Liver (tissue), 8 donors: ENCODE measurements at regions not wholly inside any gene's neighbourhood (a gene's known extent, or its start where the extent isn't known, plus 50 kb on each side); places are given as distances from the start of the nearest gene placed in this dataset.
"Not testable (repeated sequence)": the region's sequence is repeated elsewhere in the genome, so short reads cannot be mapped to it uniquely, and the experiment has no call there.

ENCODE experiments used
- DNase-seq: peaks from one replicate; pipeline ENCODE4 v3.0.0-alpha.2; 2017; ENCODE audit warnings: low spot score
- H3K27ac ChIP-seq, 2 donors: one replicate each; pipeline ENCODE4 v1.7.0; 2013; ENCODE audit warnings: inconsistent platforms in 2 of 2, low read length in 2 of 2, control low read depth in 1 of 2, low read depth in 1 of 2, mild to moderate bottlenecking in 1 of 2
- H3K27me3 ChIP-seq, 4 donors: one replicate each; pipeline versions ENCODE4 v1.6.1 to v1.7.0; 2013; ENCODE audit warnings: low read length in 3 of 4, inconsistent platforms in 1 of 4, mild to moderate bottlenecking in 1 of 4, moderate library complexity in 1 of 4; ENCODE audit not compliant: control insufficient read depth in 4 of 4, insufficient read depth in 4 of 4
- H3K36me3 ChIP-seq, 4 donors: one replicate each; pipeline versions ENCODE4 v1.6.1 to v1.7.0; 2013; ENCODE audit warnings: low read length in 3 of 4, mild to moderate bottlenecking in 3 of 4, low read depth in 1 of 4, moderate library complexity in 1 of 4; ENCODE audit not compliant: control insufficient read depth in 4 of 4, insufficient read depth in 3 of 4
- H3K4me1 ChIP-seq, 4 donors: one replicate each; pipeline versions ENCODE4 v1.6.1 to v1.7.0; 2013; ENCODE audit warnings: low read length in 3 of 4, mild to moderate bottlenecking in 3 of 4, moderate library complexity in 1 of 4; ENCODE audit not compliant: control insufficient read depth in 4 of 4, insufficient read depth in 4 of 4
- H3K4me3 ChIP-seq, 3 donors: one replicate each; pipeline versions ENCODE4 v1.6.1 to v1.7.0; 2013; ENCODE audit warnings: low read length in 3 of 3, control low read depth in 1 of 3, low read depth in 1 of 3, mild to moderate bottlenecking in 1 of 3
- H3K9ac ChIP-seq, 2 donors: one replicate each; pipeline ENCODE4 v1.7.0; 2013; ENCODE audit warnings: low read length in 2 of 2, mild to moderate bottlenecking in 2 of 2, moderate library complexity in 2 of 2, control low read depth in 1 of 2, low read depth in 1 of 2
- H3K9me3 ChIP-seq, 4 donors: one replicate each; pipeline versions ENCODE4 v1.6.1 to v1.7.0; 2013; ENCODE audit warnings: low read length in 3 of 4; ENCODE audit not compliant: control insufficient read depth in 4 of 4
- ATF3 ChIP-seq: IDR thresholded peaks from 2 replicates; pipeline ENCODE4 v1.6.1; 2016; ENCODE audit warnings: antibody characterized with exemption
- EGR1 ChIP-seq, 2 donors: IDR thresholded peaks; 2 replicates each; pipeline ENCODE4 v1.6.1; 2016 to 2018; ENCODE audit warnings: antibody characterized with exemption in 2 of 2, low read depth in 2 of 2
- FOXA1 ChIP-seq: IDR thresholded peaks from 2 replicates; pipeline ENCODE4 v1.6.1; 2016; ENCODE audit warnings: antibody characterized with exemption
- FOXA2 ChIP-seq: IDR thresholded peaks from 2 replicates; pipeline ENCODE4 v1.6.1; 2016; ENCODE audit warnings: antibody characterized with exemption
- GABPA ChIP-seq, 2 donors: IDR thresholded peaks in 1 of 2; conservative IDR thresholded peaks in 1 of 2; 2 replicates each; pipeline ENCODE4 v1.6.1; 2016; ENCODE audit warnings: antibody characterized with exemption in 2 of 2, mild to moderate bottlenecking in 1 of 2, moderate library complexity in 1 of 2
- HNF4A ChIP-seq, 2 donors: conservative IDR thresholded peaks; 2 replicates each; pipeline ENCODE4 v1.6.1; 2016; ENCODE audit warnings: antibody characterized with exemption in 2 of 2, mild to moderate bottlenecking in 2 of 2
- HNF4G ChIP-seq: IDR thresholded peaks from 2 replicates; pipeline ENCODE4 v1.6.1; 2016; ENCODE audit warnings: antibody characterized with exemption
- JUND ChIP-seq, 2 donors: IDR thresholded peaks; 2 replicates each; pipeline ENCODE4 v1.6.1; 2016; ENCODE audit warnings: antibody characterized with exemption in 2 of 2
- MAX ChIP-seq: IDR thresholded peaks from 2 replicates; pipeline ENCODE4 v1.6.1; 2016; ENCODE audit warnings: antibody characterized with exemption
- NR2F2 ChIP-seq: IDR thresholded peaks from 2 replicates; pipeline ENCODE4 v1.6.1; 2016; ENCODE audit warnings: antibody characterized with exemption
- RAD21 ChIP-seq, 2 donors: IDR thresholded peaks; 2 replicates each; pipeline ENCODE4 v1.6.1; 2016; ENCODE audit warnings: antibody characterized with exemption in 2 of 2, mild to moderate bottlenecking in 2 of 2
- RXRA ChIP-seq, 2 donors: IDR thresholded peaks; 2 replicates each; pipeline ENCODE4 v1.6.1; 2017 to 2018; ENCODE audit warnings: antibody characterized with exemption in 2 of 2, mild to moderate bottlenecking in 1 of 2
- SP1 ChIP-seq: IDR thresholded peaks from 2 replicates; pipeline ENCODE4 v1.6.1; 2018; ENCODE audit warnings: antibody characterized with exemption, mild to moderate bottlenecking
- TAF1 ChIP-seq: conservative IDR thresholded peaks from 2 replicates; pipeline ENCODE4 v1.6.1; 2016; ENCODE audit warnings: antibody characterized with exemption, mild to moderate bottlenecking
- YY1 ChIP-seq: IDR thresholded peaks from 2 replicates; pipeline ENCODE4 v1.6.1; 2016; ENCODE audit warnings: antibody characterized with exemption, mild to moderate bottlenecking
- ZBTB33 ChIP-seq: IDR thresholded peaks from 2 replicates; pipeline ENCODE4 v1.6.1; 2016; ENCODE audit warnings: antibody characterized with exemption
- WGBS: extraction: QIAGEN DNeasy Blood & Tissue Kit; methylation state at CpG from one replicate; pipeline ENCODE4 v1.1.7; 2013; 5-methylcytosine and 5-hydroxymethylcytosine counted together
- TF ChIP-seq, protein P1 (sequence below): fragments of 150-350 bp; IDR thresholded peaks from 2 replicates; pipeline ENCODE4 v1.5.1; 2017; ENCODE audit warnings: improper control_type of control experiment, low read depth, low read length; ENCODE audit not compliant: missing input control
- TF ChIP-seq, protein P2 (sequence below): IDR thresholded peaks from 2 replicates; pipeline ENCODE4 v1.6.1; 2016; ENCODE audit warnings: antibody characterized with exemption, mild to moderate bottlenecking
- donor health status: healthy.
- donor health status: healthy.
- donor health status: healthy.
- donor health status: healthy.
- donor health status: healthy.

DNA sequence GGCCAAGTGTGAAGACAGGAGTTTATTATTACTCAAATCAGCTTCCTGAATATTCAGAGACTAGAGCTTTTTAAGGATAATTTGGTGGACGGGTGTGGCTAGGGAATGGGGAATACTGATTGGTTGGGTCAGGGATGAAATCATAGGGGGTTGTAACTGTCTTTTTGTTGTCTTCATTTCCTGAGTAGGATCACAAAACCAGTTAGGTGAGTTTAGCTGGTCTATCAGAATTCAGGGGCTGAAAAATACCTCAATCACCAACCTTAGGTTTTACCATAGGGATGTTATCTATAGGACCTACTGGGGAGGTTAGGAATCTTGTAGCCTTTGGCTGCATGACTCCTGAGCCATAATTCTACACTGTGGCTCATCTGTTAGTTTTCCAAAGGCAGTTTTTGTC is 235.8 kb downstream of the YTHDC2 start:
- WGBS = 83% methylated on average over 1 of the region's 1 CpG

DNA sequence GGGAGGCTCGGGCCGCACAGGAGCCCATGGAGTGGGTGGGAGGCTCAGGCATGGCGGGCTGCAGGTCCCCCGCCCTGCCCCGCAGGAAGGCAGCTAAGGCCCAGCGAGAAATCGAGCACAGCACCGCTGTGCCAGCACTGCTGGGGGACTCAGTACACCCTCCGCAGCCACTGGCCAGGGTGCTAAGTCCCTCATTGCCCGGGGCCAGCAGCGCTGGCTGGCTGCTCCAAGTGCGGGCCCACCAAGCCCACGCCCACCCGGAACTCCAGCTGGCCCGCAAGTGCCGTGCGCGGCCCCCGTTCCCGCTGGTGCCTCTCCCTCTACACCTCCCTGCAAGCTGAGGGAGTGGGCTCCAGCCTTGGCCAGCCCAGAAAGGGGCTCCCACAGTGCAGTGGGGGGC is 239.7 kb downstream of the YTHDC2 start:
- H3K9me3 ChIP-seq, H3K27ac ChIP-seq, H3K27me3 ChIP-seq, H3K9ac ChIP-seq, H3K36me3 ChIP-seq, H3K4me1 ChIP-seq, H3K4me3 ChIP-seq, DNase-seq: not testable (repeated sequence)
- WGBS = 85% methylated on average over 19 of the region's 20 CpGs

More for the DNA sequence above, 235.8 kb downstream of the YTHDC2 start:
- TF ChIP-seq RXRA (IDR thresholded peaks at IDR 0.05) (no peak), FOXA1 (no peak), ZBTB33 (no peak), ATF3 (no peak), JUND (IDR thresholded peaks at IDR 0.05) (no peak), TAF1 (no peak), RAD21 (IDR thresholded peaks at IDR 0.05) (no peak), HNF4A (conservative IDR thresholded peaks at IDR 0.05) (no peak), MAX (no peak), GABPA (IDR thresholded peaks at IDR 0.05 in 1 of 2, conservative IDR thresholded peaks at IDR 0.05 in 1 of 2) (no peak), YY1 (no peak), EGR1 (IDR thresholded peaks at IDR 0.05; ENCODE audit: low read depth in 2 of 2) (no peak), NR2F2 (no peak), FOXA2 (no peak), SP1 (no peak), HNF4G (no peak)
- TF ChIP-seq, protein P1, sequence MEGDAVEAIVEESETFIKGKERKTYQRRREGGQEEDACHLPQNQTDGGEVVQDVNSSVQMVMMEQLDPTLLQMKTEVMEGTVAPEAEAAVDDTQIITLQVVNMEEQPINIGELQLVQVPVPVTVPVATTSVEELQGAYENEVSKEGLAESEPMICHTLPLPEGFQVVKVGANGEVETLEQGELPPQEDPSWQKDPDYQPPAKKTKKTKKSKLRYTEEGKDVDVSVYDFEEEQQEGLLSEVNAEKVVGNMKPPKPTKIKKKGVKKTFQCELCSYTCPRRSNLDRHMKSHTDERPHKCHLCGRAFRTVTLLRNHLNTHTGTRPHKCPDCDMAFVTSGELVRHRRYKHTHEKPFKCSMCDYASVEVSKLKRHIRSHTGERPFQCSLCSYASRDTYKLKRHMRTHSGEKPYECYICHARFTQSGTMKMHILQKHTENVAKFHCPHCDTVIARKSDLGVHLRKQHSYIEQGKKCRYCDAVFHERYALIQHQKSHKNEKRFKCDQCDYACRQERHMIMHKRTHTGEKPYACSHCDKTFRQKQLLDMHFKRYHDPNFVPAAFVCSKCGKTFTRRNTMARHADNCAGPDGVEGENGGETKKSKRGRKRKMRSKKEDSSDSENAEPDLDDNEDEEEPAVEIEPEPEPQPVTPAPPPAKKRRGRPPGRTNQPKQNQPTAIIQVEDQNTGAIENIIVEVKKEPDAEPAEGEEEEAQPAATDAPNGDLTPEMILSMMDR = no peak
- TF ChIP-seq, protein P2, sequence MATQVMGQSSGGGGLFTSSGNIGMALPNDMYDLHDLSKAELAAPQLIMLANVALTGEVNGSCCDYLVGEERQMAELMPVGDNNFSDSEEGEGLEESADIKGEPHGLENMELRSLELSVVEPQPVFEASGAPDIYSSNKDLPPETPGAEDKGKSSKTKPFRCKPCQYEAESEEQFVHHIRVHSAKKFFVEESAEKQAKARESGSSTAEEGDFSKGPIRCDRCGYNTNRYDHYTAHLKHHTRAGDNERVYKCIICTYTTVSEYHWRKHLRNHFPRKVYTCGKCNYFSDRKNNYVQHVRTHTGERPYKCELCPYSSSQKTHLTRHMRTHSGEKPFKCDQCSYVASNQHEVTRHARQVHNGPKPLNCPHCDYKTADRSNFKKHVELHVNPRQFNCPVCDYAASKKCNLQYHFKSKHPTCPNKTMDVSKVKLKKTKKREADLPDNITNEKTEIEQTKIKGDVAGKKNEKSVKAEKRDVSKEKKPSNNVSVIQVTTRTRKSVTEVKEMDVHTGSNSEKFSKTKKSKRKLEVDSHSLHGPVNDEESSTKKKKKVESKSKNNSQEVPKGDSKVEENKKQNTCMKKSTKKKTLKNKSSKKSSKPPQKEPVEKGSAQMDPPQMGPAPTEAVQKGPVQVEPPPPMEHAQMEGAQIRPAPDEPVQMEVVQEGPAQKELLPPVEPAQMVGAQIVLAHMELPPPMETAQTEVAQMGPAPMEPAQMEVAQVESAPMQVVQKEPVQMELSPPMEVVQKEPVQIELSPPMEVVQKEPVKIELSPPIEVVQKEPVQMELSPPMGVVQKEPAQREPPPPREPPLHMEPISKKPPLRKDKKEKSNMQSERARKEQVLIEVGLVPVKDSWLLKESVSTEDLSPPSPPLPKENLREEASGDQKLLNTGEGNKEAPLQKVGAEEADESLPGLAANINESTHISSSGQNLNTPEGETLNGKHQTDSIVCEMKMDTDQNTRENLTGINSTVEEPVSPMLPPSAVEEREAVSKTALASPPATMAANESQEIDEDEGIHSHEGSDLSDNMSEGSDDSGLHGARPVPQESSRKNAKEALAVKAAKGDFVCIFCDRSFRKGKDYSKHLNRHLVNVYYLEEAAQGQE = no peak
- no peak overlapping the region for H3K27ac ChIP-seq
- no peak overlapping the region for H3K4me3 ChIP-seq
- H3K9ac ChIP-seq = no peak overlapping the region
- H3K4me1 ChIP-seq = no peaks in the 10 kb centered on the region
- H3K9me3 ChIP-seq = peaks cover 0 to 2% (median 0%) of the 10 kb centered on the region in 4 donors
- no peaks in the 10 kb centered on the region for H3K27me3 ChIP-seq
- DNase-seq = no peak
- no peaks in the 10 kb centered on the region for H3K36me3 ChIP-seq
